Fibroblast of villous mesenchyme (primary cell): ENCODE measurements at regions not wholly inside any gene's neighbourhood (a gene's known extent, or its start where the extent isn't known, plus 50 kb on each side); places are given as distances from the start of the nearest gene placed in this dataset.

ENCODE experiments used
- DNase-seq: peaks from one replicate; pipeline ENCODE4 v3.0.0-alpha.2; 2010; ENCODE audit warnings: low read depth
- H3K4me3 ChIP-seq: 2 replicates; pipeline ENCODE4 v1.5.1; 2011; ENCODE audit warnings: low read depth, mild to moderate bottlenecking, low read length
- TF ChIP-seq, protein P1 (sequence below): IDR thresholded peaks from 2 replicates; pipeline ENCODE4 v1.5.1; 2012; ENCODE audit warnings: low read depth, mild to moderate bottlenecking, low read length; ENCODE audit not compliant: insufficient read depth

DNA sequence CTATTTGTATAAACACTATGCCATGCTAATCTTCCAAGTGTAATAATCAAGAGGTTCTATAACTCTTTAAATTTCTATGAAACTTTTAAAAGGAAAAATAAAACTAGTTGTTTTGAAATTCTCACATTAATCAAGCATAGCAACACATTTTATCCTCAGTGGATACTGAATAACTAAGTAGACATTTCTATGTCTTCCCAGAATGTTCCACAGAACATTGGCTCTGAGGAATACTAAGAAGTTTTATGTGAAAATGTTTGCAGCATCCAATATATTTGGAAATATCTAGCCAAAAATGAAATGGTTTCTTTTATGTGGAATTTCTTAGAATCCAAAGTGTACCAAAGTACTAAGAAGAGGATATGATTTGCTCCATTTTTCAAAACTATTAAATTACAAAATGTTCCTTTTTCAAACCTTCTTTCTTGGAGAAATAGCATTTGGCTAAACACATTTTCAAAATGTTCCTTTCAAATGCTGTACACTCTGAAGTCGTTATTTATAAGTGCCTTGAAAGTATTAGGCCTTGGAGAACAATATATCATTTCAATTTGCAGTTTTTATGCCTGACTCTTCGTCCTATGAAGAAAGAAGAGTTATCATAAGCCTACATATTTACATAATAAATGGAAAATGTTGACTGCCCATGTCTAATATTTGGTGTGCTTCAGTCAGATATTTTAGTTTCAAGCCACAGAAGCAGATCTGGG, 175.6 kb upstream of the COX7C start:
- DNase-seq = no peak
- TF ChIP-seq, protein P1, sequence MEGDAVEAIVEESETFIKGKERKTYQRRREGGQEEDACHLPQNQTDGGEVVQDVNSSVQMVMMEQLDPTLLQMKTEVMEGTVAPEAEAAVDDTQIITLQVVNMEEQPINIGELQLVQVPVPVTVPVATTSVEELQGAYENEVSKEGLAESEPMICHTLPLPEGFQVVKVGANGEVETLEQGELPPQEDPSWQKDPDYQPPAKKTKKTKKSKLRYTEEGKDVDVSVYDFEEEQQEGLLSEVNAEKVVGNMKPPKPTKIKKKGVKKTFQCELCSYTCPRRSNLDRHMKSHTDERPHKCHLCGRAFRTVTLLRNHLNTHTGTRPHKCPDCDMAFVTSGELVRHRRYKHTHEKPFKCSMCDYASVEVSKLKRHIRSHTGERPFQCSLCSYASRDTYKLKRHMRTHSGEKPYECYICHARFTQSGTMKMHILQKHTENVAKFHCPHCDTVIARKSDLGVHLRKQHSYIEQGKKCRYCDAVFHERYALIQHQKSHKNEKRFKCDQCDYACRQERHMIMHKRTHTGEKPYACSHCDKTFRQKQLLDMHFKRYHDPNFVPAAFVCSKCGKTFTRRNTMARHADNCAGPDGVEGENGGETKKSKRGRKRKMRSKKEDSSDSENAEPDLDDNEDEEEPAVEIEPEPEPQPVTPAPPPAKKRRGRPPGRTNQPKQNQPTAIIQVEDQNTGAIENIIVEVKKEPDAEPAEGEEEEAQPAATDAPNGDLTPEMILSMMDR = no peak
- no peak overlapping the region for H3K4me3 ChIP-seq

DNA sequence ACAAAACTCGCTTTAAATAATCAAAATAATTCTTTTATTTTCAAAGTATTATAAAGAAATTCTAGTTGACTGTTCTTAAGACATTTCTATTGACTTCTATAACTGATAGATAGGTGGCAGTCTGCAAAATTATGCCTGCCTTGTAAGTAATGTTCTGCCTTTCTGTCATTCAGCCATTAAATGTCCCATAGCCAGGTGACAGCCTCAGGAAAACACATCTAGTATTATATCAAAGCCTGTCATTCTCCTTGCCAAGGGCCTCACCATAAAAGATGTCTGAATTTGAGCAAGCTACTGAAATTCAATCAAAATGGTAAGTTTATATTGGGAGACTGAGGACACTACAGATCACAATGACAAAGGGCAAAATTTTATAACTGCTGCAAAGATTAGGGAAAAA, 170.4 kb upstream of the COX7C start:
- H3K4me3 ChIP-seq = no peak overlapping the region
- no peak for DNase-seq
- TF ChIP-seq, protein P1 = no peak

DNA sequence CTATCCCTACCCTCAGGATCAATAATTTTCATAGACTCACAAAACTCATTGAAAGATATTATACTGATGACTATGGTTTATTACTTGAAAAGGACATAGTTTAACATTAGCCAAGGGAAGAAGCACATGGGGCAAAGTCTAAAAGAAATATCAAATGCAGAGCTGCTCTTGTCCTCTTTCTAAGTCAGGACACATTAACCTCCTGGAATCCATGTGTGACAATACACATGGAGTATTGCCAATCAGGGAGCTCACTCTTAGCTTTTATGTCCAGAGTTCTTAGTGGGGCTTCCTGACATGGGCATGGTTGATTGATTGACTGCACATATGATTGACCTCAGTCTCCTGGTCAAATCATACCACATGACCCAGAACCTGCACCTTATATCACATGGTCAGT, 165.5 kb upstream of the COX7C start:
- no peak overlapping the region for H3K4me3 ChIP-seq
- DNase-seq = no peak
- TF ChIP-seq, protein P1 = no peak

DNA sequence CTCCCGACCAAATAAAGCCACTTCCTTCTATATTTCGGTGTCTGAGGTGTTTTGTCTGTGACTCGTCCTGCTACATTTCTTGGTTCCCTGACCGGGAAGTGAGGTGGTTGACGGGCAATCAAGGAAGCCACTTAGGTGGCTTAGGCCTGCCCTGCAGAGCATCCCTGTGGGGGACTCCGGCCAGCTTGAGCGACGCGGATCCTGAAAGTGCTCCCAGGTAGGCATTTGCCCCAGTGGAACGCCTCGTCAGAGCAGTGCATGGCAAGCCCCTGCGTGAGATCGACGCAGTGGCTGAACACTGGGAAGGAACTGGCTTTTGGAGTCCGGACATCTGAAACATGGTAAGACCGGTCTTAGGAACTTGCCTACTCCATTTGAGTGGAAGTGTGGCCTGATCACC, 157.2 kb upstream of the COX7C start:
- no peak for DNase-seq
- TF ChIP-seq, protein P1 = no peak
- no peak overlapping the region for H3K4me3 ChIP-seq

DNA sequence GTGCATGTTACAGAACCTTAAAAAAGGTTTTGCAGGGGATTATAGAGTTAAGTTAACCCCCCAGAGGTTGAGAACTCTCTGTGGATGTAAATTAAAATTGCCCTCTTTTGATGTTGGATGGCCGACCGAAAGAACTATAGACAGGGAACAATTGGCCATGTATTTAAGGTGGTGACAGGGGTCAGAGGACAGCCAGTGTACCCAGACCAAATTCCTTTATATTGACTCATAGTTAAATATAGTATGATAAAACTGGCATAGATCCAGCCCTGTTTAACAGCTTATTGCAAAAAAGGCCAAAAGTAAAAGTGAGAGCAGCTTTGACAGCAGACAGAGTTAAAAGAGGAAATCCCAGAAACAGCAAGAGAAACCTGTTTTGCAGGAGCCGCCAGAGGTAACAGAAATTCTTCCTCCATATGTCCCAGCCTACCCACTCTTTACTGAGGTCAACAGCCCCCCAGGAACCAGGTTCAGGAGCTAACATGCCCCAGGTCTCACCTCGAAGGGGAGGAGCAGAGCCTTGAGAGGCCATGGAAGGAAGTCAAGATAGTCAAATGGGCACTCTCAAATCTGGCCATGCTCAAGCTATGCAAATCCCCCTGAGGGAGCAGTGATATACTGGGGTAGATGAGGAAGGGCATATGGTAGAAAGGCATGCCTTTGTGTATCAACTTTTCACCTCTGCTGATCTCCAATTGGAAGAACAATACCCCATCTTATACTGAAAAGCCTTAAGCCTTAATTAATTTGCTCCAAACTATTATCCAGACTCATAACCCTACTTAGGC, 156.4 kb upstream of the COX7C start:
- no peak for DNase-seq
- TF ChIP-seq, protein P1 = no peak

DNA sequence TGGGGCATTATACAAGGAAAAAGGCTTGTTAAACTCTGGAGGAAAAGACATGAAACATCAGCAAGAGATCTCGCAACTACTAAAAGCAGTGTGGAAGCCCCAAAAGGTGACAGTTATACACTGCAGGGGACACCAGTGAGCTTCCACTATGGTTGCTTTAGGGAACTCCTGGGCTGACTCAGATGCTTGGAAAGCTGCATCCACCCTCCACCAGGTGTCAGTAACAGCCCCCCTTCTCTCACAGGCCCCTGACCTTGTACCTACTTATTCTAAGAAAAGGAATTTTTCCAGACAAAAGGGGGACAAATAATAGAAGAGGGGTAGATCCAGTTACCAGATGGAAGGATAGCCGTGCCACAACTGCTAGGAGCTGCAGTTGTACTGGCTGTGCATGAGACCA, 154.4 kb upstream of the COX7C start:
- TF ChIP-seq, protein P1 = no peak
- H3K4me3 ChIP-seq = no peak overlapping the region
- no peak for DNase-seq

More for the DNA sequence above, 156.4 kb upstream of the COX7C start:
- no peak overlapping the region for H3K4me3 ChIP-seq
